Activated naive CD4-positive, alpha-beta T cell (primary cell): ENCODE measurements at regions not wholly inside any gene's neighbourhood (a gene's known extent, or its start where the extent isn't known, plus 50 kb on each side); places are given as distances from the start of the nearest gene placed in this dataset.
"Not testable (repeated sequence)": the region's sequence is repeated elsewhere in the genome, so short reads cannot be mapped to it uniquely, and the experiment has no call there.

Experiments used
- DNase-seq, 4 experiments: peaks; one replicate each; lab custom pipeline; 2025; lab: John Stamatoyannopoulos, UW

DNA sequence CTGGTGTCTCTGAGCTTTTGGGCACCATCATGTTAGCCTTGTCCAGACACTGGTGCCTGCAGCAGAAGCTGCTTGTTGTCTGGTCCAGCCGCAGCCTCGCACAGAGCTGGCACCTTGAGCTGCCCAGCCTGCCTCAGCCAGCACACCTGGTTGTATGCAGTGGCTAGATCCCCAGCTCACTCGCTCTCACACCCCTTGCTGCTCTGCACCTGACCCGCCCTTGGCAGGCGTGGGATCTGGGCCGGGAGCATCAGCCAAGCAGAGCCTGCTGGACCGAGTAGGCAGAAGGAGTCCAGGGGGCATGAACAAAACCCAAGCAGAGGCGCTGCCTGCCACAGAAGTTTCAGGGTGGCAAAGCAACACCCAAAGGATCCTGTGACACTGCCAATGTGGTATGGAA is 79.7 kb upstream of the ITGB1 start:
- DNase-seq = no peak

DNA sequence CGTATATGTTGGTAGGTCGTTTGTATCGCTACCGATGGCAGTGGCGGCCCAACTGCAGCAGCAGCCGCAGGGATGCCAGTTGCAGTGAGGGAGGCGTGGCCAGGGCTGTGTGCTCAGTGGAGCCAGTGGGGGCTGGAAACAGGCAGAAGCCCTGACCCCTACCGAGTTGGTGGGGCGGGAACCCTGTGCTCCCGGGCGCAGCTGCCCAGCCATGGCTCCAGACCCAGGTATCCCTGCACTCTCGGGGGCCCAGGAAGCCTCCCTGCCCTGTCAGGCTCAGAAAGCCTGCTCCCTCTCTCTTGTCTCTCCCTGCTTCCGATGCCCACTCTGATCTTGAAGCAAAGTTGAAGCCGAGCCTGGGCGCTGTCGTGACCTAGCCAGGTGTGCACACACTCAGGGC is 78.6 kb upstream of the ITGB1 start:
- DNase-seq = no peak

DNA sequence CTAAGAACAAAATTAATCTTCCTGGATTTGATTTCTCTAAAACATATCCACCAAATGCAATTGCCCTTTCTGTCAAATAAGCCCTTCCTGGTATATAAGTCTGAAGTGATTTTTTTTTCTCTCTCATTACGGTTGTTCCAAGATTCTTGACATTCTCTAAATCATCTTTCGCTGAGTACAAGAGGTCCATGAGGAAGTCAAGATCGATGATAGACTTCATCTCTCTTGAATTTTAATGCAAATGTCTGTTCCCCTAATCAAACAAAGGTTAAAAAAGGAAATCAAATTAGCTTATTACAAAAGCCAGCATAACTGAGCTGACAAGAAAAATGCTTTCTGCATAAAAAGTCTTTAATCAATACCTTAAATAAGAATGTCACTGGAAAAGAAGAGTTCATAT is 77.4 kb upstream of the ITGB1 start:
- DNase-seq = no peak

DNA sequence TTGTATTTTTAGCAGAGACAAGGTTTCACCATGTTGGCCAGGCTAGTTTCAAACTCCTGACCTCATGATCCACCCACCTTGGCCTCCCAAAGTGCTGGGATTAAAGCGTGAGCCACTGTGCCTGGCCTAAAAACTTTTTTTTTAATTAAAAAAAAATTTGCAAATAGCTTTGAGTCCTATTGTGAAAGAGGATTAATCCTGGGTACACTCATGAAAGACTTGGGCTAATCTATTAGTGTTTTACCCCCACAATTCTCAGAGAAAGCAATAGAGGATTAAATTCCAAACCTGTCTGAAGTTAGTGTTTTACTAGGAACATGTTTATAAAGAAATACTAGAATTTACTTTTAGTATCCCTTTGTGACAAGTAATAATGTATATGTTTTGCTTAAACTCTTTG is 76.9 kb upstream of the ITGB1 start:
- no peak for DNase-seq

DNA sequence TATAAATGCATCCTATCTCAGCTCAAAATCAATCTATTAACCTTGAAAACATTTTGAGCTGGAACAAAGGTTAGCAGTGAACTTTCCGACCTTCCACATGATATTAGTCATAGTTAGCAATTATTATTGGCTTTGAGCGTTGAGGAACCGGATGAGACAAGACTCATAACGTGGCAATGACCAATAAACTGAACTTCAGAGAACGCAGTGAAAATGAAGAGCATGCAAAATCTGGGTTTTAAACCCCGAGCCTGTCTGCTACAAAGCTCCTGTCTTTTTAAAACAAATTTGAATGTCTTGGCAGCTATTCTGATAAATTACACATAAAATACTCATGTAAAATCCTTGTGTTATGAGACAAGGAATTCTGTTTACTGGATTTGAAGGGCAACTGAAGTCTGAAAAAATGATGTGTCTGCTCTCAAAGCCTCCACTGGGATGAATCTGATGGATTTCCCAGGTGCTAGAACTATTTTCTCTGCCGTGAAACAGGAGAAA is 74.7 kb upstream of the ITGB1 start:
- no peak for DNase-seq

DNA sequence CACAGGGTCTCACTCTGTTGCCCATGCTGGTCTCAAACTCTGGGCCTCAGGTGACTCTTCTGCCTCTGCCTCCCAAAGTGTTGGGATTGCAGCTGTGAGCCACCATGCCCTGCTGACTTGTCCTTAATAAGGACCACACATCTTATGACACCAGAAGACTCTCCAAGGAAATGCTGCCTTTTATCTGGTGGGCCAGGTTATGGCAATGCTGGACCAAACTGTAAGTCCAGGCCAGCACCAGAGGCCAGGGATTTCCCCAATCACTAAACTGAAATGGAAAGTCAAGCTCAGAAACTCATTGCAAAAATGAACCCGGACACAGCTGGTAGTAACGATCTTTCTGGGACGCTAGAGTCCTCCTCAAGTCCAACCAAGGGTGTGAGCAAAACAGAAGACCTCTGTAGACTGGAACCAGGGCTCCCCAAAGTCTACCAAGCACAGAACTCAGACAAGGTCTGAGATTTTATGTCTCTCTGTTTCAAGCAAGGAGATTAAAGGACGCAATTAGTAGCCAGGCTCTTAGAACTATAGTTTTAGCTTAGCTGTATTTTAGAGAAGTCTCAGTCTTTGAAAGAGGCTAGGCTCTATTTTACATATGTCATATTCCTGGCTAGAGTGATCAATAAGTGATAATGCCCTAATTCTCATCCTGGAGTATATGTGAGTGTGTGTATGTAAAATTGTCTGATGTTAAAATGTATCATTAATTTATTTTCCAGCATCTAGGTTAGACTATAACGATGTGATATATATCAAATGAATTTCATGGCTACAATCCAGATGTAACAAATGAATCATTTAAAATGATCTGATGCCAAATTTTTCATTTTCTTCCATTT is 74.0 kb upstream of the ITGB1 start:
- no peak for DNase-seq

DNA sequence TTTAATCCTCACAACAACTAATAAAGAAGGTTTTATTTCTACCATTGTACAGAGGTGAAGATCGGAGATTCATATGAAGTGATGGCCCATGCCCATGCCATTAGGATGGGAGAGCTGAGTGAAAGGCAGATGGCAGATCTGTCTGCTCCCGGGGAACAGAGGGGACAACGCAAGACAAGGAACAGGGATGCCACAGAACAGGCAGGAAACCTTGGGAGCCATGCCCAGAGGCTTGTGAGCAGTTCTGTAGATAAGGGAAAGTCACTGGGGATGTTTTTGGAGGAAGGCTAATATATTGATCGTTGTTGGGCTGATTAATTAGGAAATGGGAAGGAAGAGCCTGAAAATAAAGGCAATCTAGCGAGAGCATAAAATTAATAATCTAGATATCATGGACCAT is 73.1 kb upstream of the ITGB1 start:
- DNase-seq = no peak

DNA sequence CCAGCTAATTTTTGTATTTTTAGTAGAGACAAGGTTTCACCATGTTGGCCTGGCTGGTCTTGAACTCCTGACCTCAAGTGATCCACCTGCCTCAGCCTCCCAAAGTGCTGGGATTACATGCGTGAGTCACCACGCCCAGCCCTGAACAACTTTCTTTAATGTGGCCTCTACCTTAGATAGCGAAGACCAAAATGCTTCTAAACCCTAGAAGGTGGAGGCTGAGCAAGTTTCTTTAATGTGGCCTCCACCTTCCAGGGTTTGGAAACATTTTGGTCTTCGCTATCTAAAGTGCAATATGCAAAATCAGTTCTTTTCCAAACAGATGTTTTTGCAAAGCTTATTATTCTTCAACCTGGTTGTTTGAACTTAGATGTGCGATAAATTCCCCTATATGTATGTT is 70.5 kb upstream of the ITGB1 start:
- DNase-seq = not testable (repeated sequence)

DNA sequence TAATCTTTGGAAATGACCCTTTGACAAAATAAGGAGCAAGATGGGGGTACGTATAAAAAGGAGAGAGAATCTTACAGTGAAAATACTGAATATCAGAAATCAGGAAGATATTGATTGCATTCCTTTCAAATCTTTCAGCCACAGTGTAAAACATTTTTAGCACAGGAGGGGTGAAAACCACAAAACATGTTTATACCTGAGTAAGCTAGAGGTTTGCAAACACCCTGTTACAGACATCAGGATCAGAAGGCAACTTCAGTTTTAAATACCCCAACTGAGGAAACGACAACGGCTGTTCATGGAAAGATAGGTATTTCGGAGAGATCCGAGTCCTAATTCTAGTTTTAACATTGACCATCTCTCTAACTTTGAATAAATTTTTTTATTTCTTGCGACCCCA is 69.1 kb upstream of the ITGB1 start:
- DNase-seq = no peak

DNA sequence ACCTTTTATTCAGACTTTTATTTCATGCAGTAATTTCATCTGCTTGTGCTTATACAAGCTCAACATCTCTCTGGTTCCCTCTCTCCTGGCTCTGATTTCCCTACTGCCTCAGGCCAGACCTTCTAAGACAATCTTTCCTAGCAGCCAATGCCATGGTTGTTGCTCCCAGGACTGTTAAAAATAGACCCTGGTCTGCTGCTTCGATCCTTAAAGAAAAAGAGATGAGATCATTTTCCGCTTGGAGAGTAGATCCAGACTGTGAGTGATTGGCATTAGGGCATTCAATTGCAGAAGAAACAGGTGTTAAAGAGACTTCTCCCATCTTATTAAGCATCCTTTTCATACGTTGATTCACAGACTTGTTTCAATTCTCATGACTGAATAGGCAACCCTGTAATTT is 68.4 kb upstream of the ITGB1 start:
- DNase-seq = no peak

DNA sequence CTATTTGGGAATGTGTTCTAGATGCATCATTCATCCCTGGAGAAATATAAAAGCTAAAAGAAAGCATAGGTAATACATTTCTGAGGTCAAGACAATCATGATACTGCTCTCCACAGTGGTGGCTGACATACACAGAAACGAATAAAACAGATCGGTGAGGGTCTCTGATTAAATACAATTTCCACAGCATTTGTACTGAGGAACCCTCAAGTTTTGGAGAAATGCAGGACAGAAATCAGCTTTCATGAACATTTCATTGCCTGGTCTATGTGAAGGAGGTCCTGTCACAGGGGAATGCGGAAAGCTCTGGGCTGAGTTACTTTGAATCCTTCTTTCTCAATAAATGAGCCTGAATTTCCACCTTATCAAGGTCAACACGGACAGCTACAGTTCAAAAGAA is 67.9 kb upstream of the ITGB1 start:
- DNase-seq = no peak

DNA sequence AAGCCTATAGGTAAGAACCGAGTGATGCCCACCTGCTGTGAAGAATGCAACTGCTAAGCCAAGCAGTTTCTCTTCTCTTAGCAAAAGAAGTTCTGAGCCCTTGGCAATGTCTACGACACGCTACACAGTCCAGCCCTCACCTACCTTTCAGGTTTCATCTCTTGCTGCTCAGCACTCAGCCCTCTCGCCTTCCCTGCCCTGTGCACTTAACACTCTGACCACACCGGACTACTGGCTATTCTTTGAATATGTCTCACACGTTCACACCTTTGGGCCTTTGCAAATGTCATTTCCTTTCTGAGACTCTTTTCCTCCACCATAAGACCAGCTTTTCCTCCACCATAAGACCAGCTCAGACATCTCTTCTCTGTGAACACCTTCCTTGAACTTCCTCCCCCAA is 67.0 kb upstream of the ITGB1 start:
- no peak for DNase-seq

DNA sequence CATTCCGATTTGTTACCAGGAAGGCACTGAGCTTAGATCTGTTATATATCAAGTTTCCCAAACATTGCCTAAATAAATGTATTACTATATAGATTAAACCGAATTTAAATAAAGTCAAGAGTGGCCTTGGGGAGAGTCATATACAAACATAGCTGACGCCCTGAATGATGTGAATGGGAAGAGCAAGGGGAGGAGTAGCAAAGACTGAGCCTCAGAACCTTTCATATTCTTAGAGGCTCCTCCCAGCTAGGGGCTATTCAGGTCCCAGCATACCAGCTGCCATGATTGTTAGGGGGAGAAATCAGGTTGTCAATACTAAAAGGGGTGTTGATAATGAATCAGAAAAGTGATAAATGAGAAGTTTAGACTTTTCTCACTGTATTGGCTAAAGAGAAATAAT is 64.7 kb upstream of the ITGB1 start:
- no peak for DNase-seq

DNA sequence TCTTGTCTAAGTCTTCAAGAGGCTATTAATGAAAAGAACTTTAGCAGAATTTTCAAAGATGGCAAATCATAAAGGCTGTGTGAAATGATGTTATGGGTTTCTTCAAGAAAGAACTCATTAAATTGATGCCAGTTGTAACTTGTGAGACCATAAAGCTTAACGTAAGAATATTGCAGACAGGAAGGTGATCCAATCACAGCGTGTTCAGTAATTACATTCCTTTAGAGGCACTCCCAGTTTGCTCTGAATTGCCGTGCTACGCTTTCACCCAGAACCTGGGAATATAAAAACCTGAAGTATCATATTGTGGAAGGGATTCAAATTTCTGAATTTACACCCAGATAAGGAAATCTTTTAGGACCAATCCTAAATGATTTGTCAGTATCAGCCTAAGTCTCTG is 64.1 kb upstream of the ITGB1 start:
- DNase-seq = no peak

DNA sequence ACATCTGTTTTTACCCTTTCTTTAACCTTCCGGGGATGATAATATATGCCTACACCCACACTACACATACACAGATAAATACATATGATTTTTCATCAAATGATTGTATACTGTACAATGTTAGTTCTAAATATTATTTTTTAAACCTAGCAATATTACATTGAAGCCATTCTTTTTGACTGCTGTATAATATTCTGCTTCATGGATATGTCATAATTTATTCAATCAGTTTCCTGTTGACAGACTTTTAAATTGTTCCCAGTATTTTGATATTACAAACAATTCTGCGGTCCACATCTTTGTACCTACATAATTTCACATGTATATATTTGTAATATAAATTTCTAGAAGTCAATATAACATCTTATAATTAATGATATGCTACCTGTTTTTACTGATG is 59.0 kb upstream of the ITGB1 start:
- no peak for DNase-seq

DNA sequence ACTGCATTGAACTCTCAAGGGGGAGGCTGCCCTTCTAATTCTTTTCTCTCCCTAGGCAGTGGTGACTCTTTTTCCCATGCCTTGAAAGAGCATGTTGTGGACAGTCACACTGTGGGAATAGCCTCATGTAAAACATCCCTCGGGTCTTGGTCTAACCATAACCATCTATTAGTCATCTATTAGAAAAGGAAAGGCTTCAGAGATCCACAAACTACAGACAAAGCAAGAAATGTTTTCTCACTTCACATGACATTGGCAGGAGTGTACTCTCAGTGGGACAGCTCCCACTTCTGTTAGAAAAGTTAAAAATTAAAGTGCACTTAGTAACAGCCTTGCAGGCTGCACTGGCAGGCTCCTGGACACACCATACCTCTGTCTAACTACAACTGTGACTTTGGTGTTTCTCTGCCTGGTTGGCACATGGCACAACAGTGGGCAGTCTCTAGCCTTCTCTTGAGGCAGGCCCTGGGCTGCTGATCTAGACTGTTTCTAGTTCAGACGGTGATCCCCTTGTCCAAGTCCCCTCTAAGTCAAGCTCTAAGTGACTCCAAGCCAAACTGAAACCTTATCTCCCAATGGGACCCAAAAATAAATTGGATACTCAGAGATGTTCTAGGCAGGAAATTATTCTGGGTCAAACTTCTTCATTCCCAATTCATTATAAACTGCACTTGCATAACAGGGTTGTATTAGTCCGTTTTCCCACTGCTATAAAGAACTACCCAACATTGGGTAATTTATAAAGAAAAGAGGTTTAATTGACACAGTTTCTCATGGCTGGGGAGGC is 57.9 kb upstream of the ITGB1 start:
- no peak for DNase-seq

DNA sequence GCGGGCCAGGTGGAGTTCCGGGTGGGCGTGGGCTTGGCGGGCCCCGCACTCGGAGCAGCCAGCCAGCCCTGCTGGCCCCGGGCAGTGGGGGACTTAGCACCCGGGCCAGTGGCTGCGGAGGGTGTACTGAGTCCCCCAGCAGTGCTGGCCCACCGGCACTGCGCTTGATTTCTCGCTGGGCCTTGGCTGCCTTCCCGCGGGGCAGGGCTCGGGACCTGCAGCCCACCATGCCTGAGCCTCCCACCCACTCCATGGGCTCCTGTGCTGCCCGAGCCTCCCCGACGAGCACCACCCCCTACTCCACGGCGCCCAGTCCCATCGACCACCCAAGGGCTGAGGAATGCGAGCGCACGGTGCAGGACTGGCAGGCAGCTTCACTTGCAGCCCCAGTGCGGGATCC is 55.3 kb upstream of the ITGB1 start:
- not testable (repeated sequence) for DNase-seq

DNA sequence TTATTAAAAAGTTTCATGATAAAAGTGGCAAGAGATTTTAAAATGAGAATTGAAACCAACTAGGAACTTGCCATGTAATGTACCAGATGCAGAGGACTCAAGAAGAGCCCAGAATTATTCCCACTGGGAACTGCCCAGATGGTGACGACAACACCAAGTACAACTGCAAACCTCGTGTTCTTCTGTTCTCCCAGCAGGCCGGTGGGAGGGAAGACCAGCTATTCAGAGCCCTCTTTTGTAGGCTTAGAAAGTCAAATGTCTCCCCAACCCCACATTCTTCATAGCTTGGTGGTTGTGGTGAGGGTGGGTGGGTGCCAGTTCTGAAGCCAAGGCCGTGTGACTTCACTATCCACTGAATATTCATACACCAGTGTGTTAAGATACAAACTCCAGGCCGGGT is 54.3 kb upstream of the ITGB1 start:
- DNase-seq = no peak

DNA sequence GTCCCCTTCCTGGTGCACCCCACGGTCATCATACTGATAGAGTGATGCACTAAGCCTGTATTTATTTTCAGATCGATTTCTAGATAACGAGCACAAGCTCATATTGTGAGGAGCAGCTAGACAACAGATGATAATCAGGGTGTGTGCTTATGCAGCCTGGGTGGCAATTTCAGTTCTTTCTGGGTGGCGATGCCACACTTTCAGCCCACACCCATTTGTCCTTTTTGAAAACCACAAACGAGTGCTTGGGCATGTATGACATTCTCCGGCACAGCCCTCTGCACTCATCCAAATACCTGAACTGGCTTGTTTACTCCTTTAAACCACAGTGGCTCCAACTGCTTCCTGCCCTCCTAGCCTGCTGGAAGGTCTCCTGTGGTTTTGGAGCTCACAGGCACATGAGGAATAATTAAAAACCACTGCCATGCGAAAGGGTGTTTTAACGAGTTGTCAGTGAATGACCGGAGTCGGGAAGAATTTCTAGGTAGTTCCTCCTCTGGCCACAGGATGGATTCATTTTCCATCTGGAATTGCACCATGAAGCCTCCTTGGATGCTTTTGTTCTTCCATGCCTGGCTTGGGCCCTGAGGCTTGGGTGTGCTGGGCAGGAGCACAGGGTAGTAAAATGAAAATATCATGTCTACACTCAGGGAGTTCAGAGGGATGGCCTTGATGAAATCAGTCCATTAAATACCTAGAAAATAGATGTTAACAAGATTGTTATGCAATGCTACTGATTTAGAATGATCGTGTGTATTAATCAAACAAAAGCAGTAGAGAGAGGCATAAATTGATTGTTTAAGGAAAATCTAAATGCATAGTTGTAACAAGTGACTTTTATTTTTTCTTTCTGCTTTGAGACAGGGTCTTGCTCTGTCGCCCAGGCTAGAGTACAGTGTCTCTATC is 52.4 kb upstream of the ITGB1 start:
- DNase-seq = no peak

DNA sequence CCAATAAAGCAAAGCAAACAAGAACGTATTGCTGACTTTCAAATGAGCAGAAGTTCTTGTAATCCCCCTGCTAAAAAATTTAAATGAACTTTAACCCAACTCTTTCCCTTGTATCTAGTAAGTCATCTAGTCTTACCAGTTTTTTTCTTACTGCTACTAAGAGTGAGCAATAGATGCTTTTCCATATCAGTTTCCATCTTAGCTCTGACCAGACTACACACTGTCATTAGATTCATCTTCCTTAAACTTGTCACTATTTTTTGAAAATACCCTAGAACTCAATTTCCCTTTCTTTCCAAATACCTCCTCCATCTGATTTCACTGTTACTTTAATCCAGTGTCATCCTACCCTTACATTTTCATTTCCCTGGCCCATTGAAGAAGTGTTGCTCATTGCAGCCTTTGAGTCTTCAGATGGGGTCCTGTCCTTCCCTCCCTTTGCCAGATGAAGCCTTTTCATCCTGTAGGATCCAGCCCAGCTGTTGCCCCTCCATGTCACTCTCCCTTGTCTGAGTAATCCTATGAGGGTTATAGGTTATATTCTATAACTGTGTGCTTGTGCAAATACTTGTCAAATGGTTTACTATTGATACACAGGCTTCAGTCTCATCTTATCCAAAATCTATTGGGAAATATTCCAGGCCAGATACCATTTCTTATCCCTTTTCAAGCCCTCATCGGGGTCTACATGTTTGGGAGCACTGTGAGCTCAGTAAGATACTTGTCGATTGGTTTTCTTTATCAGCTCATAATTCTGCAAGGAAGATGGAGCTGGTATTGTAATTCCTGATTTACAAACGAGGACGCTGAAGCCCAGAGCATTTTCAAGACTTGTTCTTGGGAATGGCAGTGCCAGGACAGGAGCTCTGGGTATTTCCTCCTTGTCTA is 51.5 kb upstream of the ITGB1 start:
- DNase-seq = no peak
